Effector CD4-positive, alpha-beta T cell (primary cell): ENCODE measurements at regions not wholly inside any gene's neighbourhood (a gene's known extent, or its start where the extent isn't known, plus 50 kb on each side); places are given as distances from the start of the nearest gene placed in this dataset.
"Not testable (repeated sequence)": the region's sequence is repeated elsewhere in the genome, so short reads cannot be mapped to it uniquely, and the experiment has no call there.

ENCODE experiments used
- DNase-seq: peaks from one replicate; pipeline ENCODE4 v3.0.0-alpha.2; 2020

- DNase-seq, result no peak
Observed at GRCh38 chr9:6160579-6160978, 55.0 kb upstream of the IL33 start.

- no peak for DNase-seq
Observed at GRCh38 chr9:6153425-6153824, 62.2 kb upstream of the IL33 start.

GRCh38 chr9:6152788-6153187 is 62.8 kb upstream of the IL33 start:
- no peak for DNase-seq

- no peak for DNase-seq
Observed at GRCh38 chr9:6150483-6150882, 65.1 kb upstream of the IL33 start.

- DNase-seq, result no peak
Observed at GRCh38 chr9:6149315-6149714, 66.3 kb upstream of the IL33 start.

GRCh38 chr9:6147846-6148245 is 67.8 kb upstream of the IL33 start:
- DNase-seq, result no peak

GRCh38 chr9:6144947-6145346 is 70.7 kb upstream of the IL33 start:
- no peak for DNase-seq

GRCh38 chr9:6142799-6143454 is 72.7 kb upstream of the IL33 start:
- DNase-seq, result no peak

- not testable (repeated sequence) for DNase-seq
Observed at GRCh38 chr9:6135780-6136179, 79.8 kb upstream of the IL33 start.

GRCh38 chr9:6134661-6135180 is 80.9 kb upstream of the IL33 start:
- no peak for DNase-seq

GRCh38 chr9:6133346-6134063 is 82.1 kb upstream of the IL33 start:
- no peak for DNase-seq

- no peak for DNase-seq
Observed at GRCh38 chr9:6132650-6133049, 83.0 kb upstream of the IL33 start.

- DNase-seq, result no peak
Observed at GRCh38 chr9:6128030-6128429, 87.6 kb upstream of the IL33 start.

- no peak for DNase-seq
Observed at GRCh38 chr9:6126377-6126776, 89.2 kb upstream of the IL33 start.

GRCh38 chr9:6123416-6123815 is 92.2 kb upstream of the IL33 start:
- no peak for DNase-seq

GRCh38 chr9:6121707-6122106 is 93.9 kb upstream of the IL33 start:
- no peak for DNase-seq

- DNase-seq, result no peak
Observed at GRCh38 chr9:6114424-6114823, 99.0 kb upstream of the RANBP6 start.

- no peak for DNase-seq
Observed at GRCh38 chr9:6113819-6114218, 98.4 kb upstream of the RANBP6 start.

- no peak for DNase-seq
Observed at GRCh38 chr9:6113312-6113711, 97.9 kb upstream of the RANBP6 start.

GRCh38 chr9:6109986-6110385 is 94.6 kb upstream of the RANBP6 start:
- no peak for DNase-seq

GRCh38 chr9:6109571-6109970 is 94.1 kb upstream of the RANBP6 start:
- no peak for DNase-seq

GRCh38 chr9:6106711-6107339 is 91.4 kb upstream of the RANBP6 start:
- DNase-seq, result no peak

GRCh38 chr9:6105738-6106137 is 90.3 kb upstream of the RANBP6 start:
- DNase-seq, result no peak

- not testable (repeated sequence) for DNase-seq
Observed at GRCh38 chr9:6104406-6104805, 89.0 kb upstream of the RANBP6 start.
